Endodermal cell (in vitro differentiated cells): ENCODE measurements at regions not wholly inside any gene's neighbourhood (a gene's known extent, or its start where the extent isn't known, plus 50 kb on each side); places are given as distances from the start of the nearest gene placed in this dataset.

Experiments
- DNase-seq: peaks from one replicate; pipeline ENCODE4 v3.0.0-alpha.2; 2017
- H3K27ac ChIP-seq: 2 replicates; pipeline ENCODE4 v1.5.1; 2013; ENCODE audit warnings: mild to moderate bottlenecking, low read depth, low read length, moderate library complexity
- H3K27me3 ChIP-seq: 2 replicates; pipeline ENCODE4 v1.6.1; 2013; ENCODE audit warnings: mild to moderate bottlenecking, low read length, moderate library complexity; ENCODE audit not compliant: insufficient read depth, control insufficient read depth, poor library complexity, severe bottlenecking
- H3K36me3 ChIP-seq: 2 replicates; pipeline ENCODE4 v1.7.0; 2013; ENCODE audit warnings: mild to moderate bottlenecking, low read length, moderate library complexity; ENCODE audit not compliant: control insufficient read depth, insufficient read depth
- H3K4me1 ChIP-seq: one replicate; pipeline ENCODE4 v1.7.0; 2013; ENCODE audit warnings: low read length; ENCODE audit not compliant: control insufficient read depth, insufficient read depth
- H3K4me3 ChIP-seq: 2 replicates; pipeline ENCODE4 v1.5.1; 2013; ENCODE audit warnings: mild to moderate bottlenecking, low read length, moderate library complexity
- H3K9ac ChIP-seq: 2 replicates; pipeline ENCODE4 v1.6.1; 2013; ENCODE audit warnings: mild to moderate bottlenecking, low read length, moderate library complexity; ENCODE audit not compliant: poor library complexity, severe bottlenecking; ENCODE audit errors: extremely low read depth
- H3K9me3 ChIP-seq: 2 replicates; pipeline ENCODE4 v1.6.1; 2013; ENCODE audit warnings: mild to moderate bottlenecking, low read length, moderate library complexity; ENCODE audit not compliant: control insufficient read depth
- H3K27ac Mint-ChIP-seq: 2 replicates; pipeline ENCODE4 v1.8.0; 2020; ENCODE audit warnings: mixed read lengths
- H3K27me3 Mint-ChIP-seq: 2 replicates; pipeline ENCODE4 v1.8.0; 2021; ENCODE audit warnings: mild to moderate bottlenecking, mixed read lengths; ENCODE audit not compliant: insufficient read depth
- H3K36me3 Mint-ChIP-seq: 2 replicates; pipeline ENCODE4 v1.8.0; 2020; ENCODE audit warnings: low read depth, mixed read lengths
- H3K4me1 Mint-ChIP-seq: 2 replicates; pipeline ENCODE4 v1.8.0; 2020; ENCODE audit warnings: mixed read lengths
- H3K4me3 Mint-ChIP-seq: 2 replicates; pipeline ENCODE4 v1.8.0; 2020; ENCODE audit warnings: mild to moderate bottlenecking, moderate library complexity, mixed read lengths
- H3K9me3 Mint-ChIP-seq: 2 replicates; pipeline ENCODE4 v1.8.0; 2020; ENCODE audit warnings: mild to moderate bottlenecking, mixed read lengths
- WGBS, 2 experiments: methylation state at CpG; one replicate each; pipeline versions ENCODE4 v1.1.5 to v1.1.7; 2013; ENCODE audit warnings: missing lambda C conversion rate in 2 of 2, mixed read lengths in 1 of 2; ENCODE audit not compliant: insufficient coverage in 1 of 2, insufficient read length in 1 of 2; 5-methylcytosine and 5-hydroxymethylcytosine counted together
- TF ChIP-seq, protein P1 (sequence below): fragments of 200-600 bp; sonication (generic); conservative IDR thresholded peaks from 2 replicates; pipeline ENCODE4 v1.5.0; 2021; ENCODE audit warnings: antibody characterized with exemption, mild to moderate bottlenecking

DNA sequence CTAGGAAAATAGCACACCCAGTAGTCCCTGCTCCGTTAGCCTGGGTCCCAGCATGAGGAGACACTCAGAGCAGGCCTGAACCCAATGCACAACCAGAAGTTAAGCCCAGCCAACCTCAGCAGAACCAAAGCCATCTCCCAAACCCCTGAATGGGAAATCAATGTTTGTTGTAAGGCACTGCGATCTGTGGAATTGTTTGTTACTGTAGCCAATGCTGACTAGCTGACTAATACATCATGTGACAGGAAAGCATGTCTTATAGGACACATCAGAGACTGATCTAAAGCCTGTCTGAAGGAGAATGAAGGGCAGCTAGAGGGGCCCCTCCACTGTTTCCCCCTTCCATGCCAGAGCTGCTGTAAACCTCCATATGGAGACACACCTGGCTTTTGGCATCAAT is 96.4 kb downstream of the MARCHF4 start:
- peaks cover 7% of the 10 kb centered on the region for H3K27me3 Mint-ChIP-seq
- no peak overlapping the region for H3K4me3 ChIP-seq
- 92 to 96% methylated on average over 2 of the region's 2 CpGs for WGBS, 2 experiments
- no peaks in the 10 kb centered on the region for H3K9me3 Mint-ChIP-seq
- H3K36me3 Mint-ChIP-seq: no peaks in the 10 kb centered on the region
- no peaks in the 10 kb centered on the region for H3K27me3 ChIP-seq
- peaks cover 6% of the 10 kb centered on the region for H3K9me3 ChIP-seq
- peaks cover 35% of the 10 kb centered on the region for H3K4me1 Mint-ChIP-seq
- peaks cover 33% of the 10 kb centered on the region for H3K4me1 ChIP-seq
- H3K27ac ChIP-seq: no peak overlapping the region
- H3K36me3 ChIP-seq: no peaks in the 10 kb centered on the region
- no peak overlapping the region for H3K4me3 Mint-ChIP-seq
- no peak overlapping the region for H3K27ac Mint-ChIP-seq
- no peak overlapping the region for H3K9ac ChIP-seq
- no peak for DNase-seq
- TF ChIP-seq, protein P1, sequence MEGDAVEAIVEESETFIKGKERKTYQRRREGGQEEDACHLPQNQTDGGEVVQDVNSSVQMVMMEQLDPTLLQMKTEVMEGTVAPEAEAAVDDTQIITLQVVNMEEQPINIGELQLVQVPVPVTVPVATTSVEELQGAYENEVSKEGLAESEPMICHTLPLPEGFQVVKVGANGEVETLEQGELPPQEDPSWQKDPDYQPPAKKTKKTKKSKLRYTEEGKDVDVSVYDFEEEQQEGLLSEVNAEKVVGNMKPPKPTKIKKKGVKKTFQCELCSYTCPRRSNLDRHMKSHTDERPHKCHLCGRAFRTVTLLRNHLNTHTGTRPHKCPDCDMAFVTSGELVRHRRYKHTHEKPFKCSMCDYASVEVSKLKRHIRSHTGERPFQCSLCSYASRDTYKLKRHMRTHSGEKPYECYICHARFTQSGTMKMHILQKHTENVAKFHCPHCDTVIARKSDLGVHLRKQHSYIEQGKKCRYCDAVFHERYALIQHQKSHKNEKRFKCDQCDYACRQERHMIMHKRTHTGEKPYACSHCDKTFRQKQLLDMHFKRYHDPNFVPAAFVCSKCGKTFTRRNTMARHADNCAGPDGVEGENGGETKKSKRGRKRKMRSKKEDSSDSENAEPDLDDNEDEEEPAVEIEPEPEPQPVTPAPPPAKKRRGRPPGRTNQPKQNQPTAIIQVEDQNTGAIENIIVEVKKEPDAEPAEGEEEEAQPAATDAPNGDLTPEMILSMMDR: no peak

DNA sequence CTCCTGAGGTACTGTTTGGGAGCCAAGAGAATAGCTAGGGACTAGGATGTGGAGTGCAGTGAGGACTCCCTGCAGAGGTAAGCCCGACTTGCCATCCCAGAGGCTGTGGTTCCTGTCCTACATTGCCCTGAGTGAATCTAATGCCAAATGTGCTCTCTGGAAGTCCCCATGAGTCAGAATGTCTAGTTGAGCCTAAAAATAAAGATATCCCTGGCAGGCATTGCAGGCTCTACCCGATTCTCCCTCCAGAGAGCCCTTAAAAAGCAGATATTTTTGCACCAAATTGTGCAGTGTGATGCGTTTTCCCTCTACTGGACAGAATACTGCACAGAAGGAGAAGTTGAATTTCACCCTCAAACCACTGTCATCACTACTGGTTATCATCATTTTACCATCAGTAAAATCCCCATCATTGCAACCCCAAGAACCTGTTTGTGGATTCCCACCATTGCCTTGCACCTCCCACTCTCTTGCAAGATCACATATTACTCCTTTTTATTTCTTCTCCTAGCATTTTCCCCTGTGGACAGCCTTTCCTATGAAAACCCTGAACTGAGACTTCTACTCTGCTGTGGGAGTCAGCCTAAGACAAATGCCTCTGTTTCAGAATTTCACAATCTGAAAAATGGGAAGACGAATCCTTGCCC is 98.0 kb downstream of the MARCHF4 start:
- Mint-ChIP-seq H3K9me3 (no peaks in the 10 kb centered on the region), H3K4me3 (no peak overlapping the region), H3K27me3 (peaks cover 14% of the 10 kb centered on the region), H3K36me3 (no peaks in the 10 kb centered on the region), H3K27ac (no peak overlapping the region), H3K4me1 (peaks cover 35% of the 10 kb centered on the region)
- WGBS, 2 experiments: 90 to 92% methylated on average over 4 of the region's 4 CpGs
- peaks cover 6% of the 10 kb centered on the region for H3K9me3 ChIP-seq
- no peaks in the 10 kb centered on the region for H3K27me3 ChIP-seq
- H3K4me1 ChIP-seq: peaks cover 33% of the 10 kb centered on the region
- TF ChIP-seq, protein P1: no peak
- H3K4me3 ChIP-seq: no peak overlapping the region
- no peak overlapping the region for H3K9ac ChIP-seq
- H3K36me3 ChIP-seq: no peaks in the 10 kb centered on the region
- DNase-seq: no peak
- no peak overlapping the region for H3K27ac ChIP-seq

DNA sequence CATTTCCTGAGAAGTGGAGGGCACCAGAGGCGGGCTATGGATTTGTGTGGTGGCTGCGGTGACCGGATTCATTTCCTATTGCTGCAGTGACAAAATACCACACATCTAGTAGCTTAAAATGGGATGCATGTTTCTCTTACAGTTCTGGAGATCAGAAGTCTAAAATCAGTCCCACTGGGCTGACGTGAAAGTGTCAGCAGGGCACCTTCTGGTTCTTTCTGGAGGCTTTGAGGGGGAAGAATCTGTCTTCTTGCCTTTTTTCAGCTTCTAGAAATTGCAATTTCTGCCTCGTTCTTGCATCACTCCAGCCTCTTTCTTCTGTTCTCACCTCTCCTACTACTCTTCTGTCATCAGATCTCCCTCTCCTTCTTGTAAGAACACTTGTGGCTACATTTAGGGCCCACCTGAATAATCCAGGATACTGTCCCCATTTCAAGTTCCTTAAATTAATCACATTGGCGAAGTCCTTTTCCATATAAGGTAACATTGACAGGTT is 111.2 kb downstream of the MARCHF4 start:
- Mint-ChIP-seq H3K27ac (no peak overlapping the region), H3K27me3 (peaks cover 52% of the 10 kb centered on the region), H3K4me3 (no peak overlapping the region), H3K9me3 (no peaks in the 10 kb centered on the region), H3K4me1 (no peaks in the 10 kb centered on the region), H3K36me3 (no peaks in the 10 kb centered on the region)
- Histone ChIP-seq H3K36me3 (no peaks in the 10 kb centered on the region), H3K27me3 (peaks cover 57% of the 10 kb centered on the region), H3K9me3 (no peaks in the 10 kb centered on the region), H3K4me3 (no peak overlapping the region), H3K4me1 (peaks cover 10% of the 10 kb centered on the region), H3K9ac (no peak overlapping the region), H3K27ac (no peak overlapping the region)
- 92 to 96% methylated on average over 3 to 6 of the region's 6 CpGs for WGBS, 2 experiments
- TF ChIP-seq, protein P1: no peak
- no peak for DNase-seq
